NB4 (cell line): ENCODE measurements at regions not wholly inside any gene's neighbourhood (a gene's known extent, or its start where the extent isn't known, plus 50 kb on each side); places are given as distances from the start of the nearest gene placed in this dataset.

ENCODE experiments used
- DNase-seq: peaks from one replicate; pipeline ENCODE4 v3.0.0; 2010; ENCODE audit warnings: low read depth
- H3K4me3 ChIP-seq: one replicate; pipeline ENCODE4 v1.5.1; 2011; ENCODE audit warnings: mild to moderate bottlenecking, low read depth, low read length, moderate library complexity
- CTCF ChIP-seq: IDR thresholded peaks from one replicate; pipeline ENCODE4 v1.5.1; 2012; ENCODE audit warnings: low read depth, low read length
- MAX ChIP-seq: IDR thresholded peaks from 2 replicates; pipeline ENCODE4 v1.6.1; 2011; ENCODE audit warnings: low read depth, low read length
- MYC ChIP-seq: IDR thresholded peaks from 2 replicates; pipeline ENCODE4 v1.6.1; 2011; ENCODE audit warnings: low read depth, low read length
- POLR2A ChIP-seq: IDR thresholded peaks from 2 replicates; pipeline ENCODE4 v1.6.1; 2011; ENCODE audit warnings: mild to moderate bottlenecking; ENCODE audit not compliant: insufficient read length; ENCODE audit errors: extremely low read depth

- TF ChIP-seq POLR2A (no peak), MYC (no peak), CTCF (no peak), MAX (no peak)
- no peak overlapping the region for H3K4me3 ChIP-seq
- DNase-seq = no peak
These were observed 51.6 kb upstream of the ATF3 start for GRCh38 chr1:212556822-212557549.

GRCh38 chr1:212557739-212558692 is 50.5 kb upstream of the ATF3 start:
- DNase-seq = peak; percentile 5
- TF ChIP-seq MYC (no peak), POLR2A (no peak), CTCF (no peak), MAX (no peak)
- H3K4me3 ChIP-seq = peak overlapping the region; percentile 48

- TF ChIP-seq CTCF = no peak
- peak; percentile 27 for TF ChIP-seq POLR2A
- TF ChIP-seq MYC = peak; percentile 37; the same call in 1 of the 2 replicates
- peak; percentile 58; the same call in 1 of the 2 replicates for TF ChIP-seq MAX
These were observed 49.7 kb upstream of the ATF3 start for GRCh38 chr1:212558693-212559480.

More at GRCh38 chr1:212558693-212559480, 49.7 kb upstream of the ATF3 start:
- peak overlapping the region; percentile 48 for H3K4me3 ChIP-seq
- DNase-seq = peak; percentile 87
